Keratinocyte (primary cell): ENCODE measurements at regions not wholly inside any gene's neighbourhood (a gene's known extent, or its start where the extent isn't known, plus 50 kb on each side); places are given as distances from the start of the nearest gene placed in this dataset.

Experiments
- DNase-seq: peaks from one replicate; pipeline ENCODE4 v3.0.0-alpha.2; 2011; ENCODE audit warnings: low read depth, missing footprints, low spot score
- FAIRE-seq: peaks from 2 replicates; lab custom pipeline; 2011; peaks lifted over from hg19 to GRCh38; lab: Jason Lieb, UNC
- H2AFZ ChIP-seq: 2 replicates; pipeline ENCODE4 v1.6.0; 2012; ENCODE audit warnings: low read length, control low read depth, inconsistent platforms; ENCODE audit not compliant: control insufficient read depth
- H3K27ac ChIP-seq: 2 replicates; pipeline ENCODE4 v1.5.1; 2011; ENCODE audit warnings: low read length; ENCODE audit not compliant: control insufficient read depth, insufficient read depth
- H3K27me3 ChIP-seq: 3 replicates; pipeline ENCODE4 v1.6.0; 2011; ENCODE audit warnings: low read length; ENCODE audit not compliant: control insufficient read depth, insufficient read depth; ENCODE audit errors: extremely low read depth
- H3K36me3 ChIP-seq, 2 experiments: 2 replicates in 1 of 2; 3 replicates in 1 of 2; pipeline ENCODE4 v1.5.1; 2011; ENCODE audit warnings: low read length in 2 of 2, mild to moderate bottlenecking in 1 of 2; ENCODE audit not compliant: control insufficient read depth in 2 of 2, insufficient read depth in 2 of 2; ENCODE audit errors: extremely low read depth in 1 of 2
- H3K4me1 ChIP-seq: 3 replicates; pipeline ENCODE4 v1.5.1; 2011; ENCODE audit warnings: low read length; ENCODE audit not compliant: control insufficient read depth, insufficient read depth; ENCODE audit errors: extremely low read depth
- H3K4me2 ChIP-seq: 3 replicates; pipeline ENCODE4 v1.6.0; 2011; ENCODE audit warnings: low read depth, low read length; ENCODE audit not compliant: control insufficient read depth, insufficient read depth; ENCODE audit errors: extremely low read depth
- H3K4me3 ChIP-seq, 3 experiments: fragments of 200-600 bp in 1 of 3; sonication (generic) in 1 of 3; 2 replicates in 2 of 3; 3 replicates in 1 of 3; pipeline ENCODE4 v1.5.1; 2011 to 2016; ENCODE audit warnings: low read length in 3 of 3, mild to moderate bottlenecking in 3 of 3, control low read depth in 2 of 3, inconsistent platforms in 1 of 3, low read depth in 1 of 3, mixed read lengths in 1 of 3, mixed run types in 1 of 3, moderate library complexity in 1 of 3; ENCODE audit not compliant: control insufficient read depth in 2 of 3, insufficient read depth in 2 of 3; ENCODE audit errors: extremely low read depth in 1 of 3
- H3K79me2 ChIP-seq: 2 replicates; pipeline ENCODE4 v1.6.0; 2012; ENCODE audit warnings: low read length; ENCODE audit not compliant: control insufficient read depth, insufficient read depth
- H3K9ac ChIP-seq: 3 replicates; pipeline ENCODE4 v1.6.0; 2011; ENCODE audit warnings: low read length; ENCODE audit not compliant: control insufficient read depth, insufficient read depth; ENCODE audit errors: extremely low read depth
- H3K9me1 ChIP-seq: 3 replicates; pipeline ENCODE4 v1.6.0; 2011; ENCODE audit warnings: low read length; ENCODE audit not compliant: control insufficient read depth, insufficient read depth; ENCODE audit errors: extremely low read depth
- H3K9me3 ChIP-seq: 2 replicates; pipeline ENCODE4 v1.5.1; 2012; ENCODE audit warnings: low read depth, low read length; ENCODE audit not compliant: control insufficient read depth
- H4K20me1 ChIP-seq: 3 replicates; pipeline ENCODE4 v1.6.0; 2011; ENCODE audit warnings: low read length; ENCODE audit not compliant: control insufficient read depth, insufficient read depth; ENCODE audit errors: extremely low read depth
- CTCF ChIP-seq, 3 experiments: IDR thresholded peaks in 1 of 3; conservative IDR thresholded peaks in 1 of 3; optimal IDR thresholded peaks in 1 of 3; 2 replicates in 2 of 3; 3 replicates in 1 of 3; pipeline versions ENCODE3 to v1.5.1; 2011; ENCODE audit warnings: low read length in 3 of 3, mild to moderate bottlenecking in 3 of 3, moderate library complexity in 2 of 3, control low read depth in 1 of 3, inconsistent platforms in 1 of 3; ENCODE audit not compliant: insufficient read depth in 2 of 3; ENCODE audit errors: extremely low read depth in 1 of 3
- EZH2 ChIP-seq: IDR thresholded peaks from one replicate; pipeline ENCODE4 v1.6.1; 2012; ENCODE audit warnings: inconsistent platforms, mild to moderate bottlenecking, low read length, moderate library complexity
- dilution Hi-C: fragments of 300-500 bp; cut with MboI; formaldehyde crosslinking; loops from one replicate; pipeline ENCODE4 v1.7.0; 2020; ENCODE audit warnings: low sequenced_read_pairs; ENCODE audit not compliant: extremely low pct_ligation_motif_present

- Histone ChIP-seq H2AFZ (no peak overlapping the region), H3K9me3 (no peaks in the 10 kb centered on the region), H3K9ac (no peak overlapping the region), H3K27ac (no peak overlapping the region), H3K4me2 (no peak overlapping the region), H3K9me1 (no peaks in the 10 kb centered on the region), H3K36me3 (no peaks in the 10 kb centered on the region), H3K27me3 (no peaks in the 10 kb centered on the region), H3K4me1 (no peaks in the 10 kb centered on the region), H3K79me2 (no peaks in the 10 kb centered on the region), H4K20me1 (no peaks in the 10 kb centered on the region), H3K4me3 (no peak overlapping the region)
- no peak for DNase-seq
- FAIRE-seq = no peak
- dilution Hi-C loops = no loop called here
- TF ChIP-seq EZH2 = no peak
- no peak for TF ChIP-seq CTCF (optimal IDR thresholded peaks at IDR 0.05 in 1 of 3, IDR thresholded peaks at IDR 0.05 in 1 of 3, conservative IDR thresholded peaks at IDR 0.05 in 1 of 3; ENCODE audit: extremely low read depth in 1 of 3, insufficient read depth in 2 of 3, low read length in 3 of 3)
These were observed 101.3 kb downstream of the NUDT12 start for GRCh38 chr5:103461243-103461642.

GRCh38 chr5:103458497-103459040, 104.0 kb downstream of the NUDT12 start:
- TF ChIP-seq EZH2 (no peak), CTCF (optimal IDR thresholded peaks at IDR 0.05 in 1 of 3, IDR thresholded peaks at IDR 0.05 in 1 of 3, conservative IDR thresholded peaks at IDR 0.05 in 1 of 3; ENCODE audit: extremely low read depth in 1 of 3, insufficient read depth in 2 of 3, low read length in 3 of 3) (no peak)
- Histone ChIP-seq H4K20me1 (no peaks in the 10 kb centered on the region), H3K36me3 (no peaks in the 10 kb centered on the region), H3K4me2 (no peak overlapping the region), H3K27me3 (no peaks in the 10 kb centered on the region), H3K4me3 (no peak overlapping the region), H3K9ac (no peak overlapping the region), H3K4me1 (no peaks in the 10 kb centered on the region), H3K9me1 (no peaks in the 10 kb centered on the region), H3K79me2 (no peaks in the 10 kb centered on the region), H2AFZ (no peak overlapping the region), H3K27ac (no peak overlapping the region), H3K9me3 (no peaks in the 10 kb centered on the region)
- DNase-seq = no peak
- no peak for FAIRE-seq
- dilution Hi-C loops = no loop called here
